Neural progenitor cell (in vitro differentiated cells): ENCODE measurements at regions not wholly inside any gene's neighbourhood (a gene's known extent, or its start where the extent isn't known, plus 50 kb on each side); places are given as distances from the start of the nearest gene placed in this dataset.
"Not testable (repeated sequence)": the region's sequence is repeated elsewhere in the genome, so short reads cannot be mapped to it uniquely, and the experiment has no call there.

ENCODE experiments used
- DNase-seq: peaks from one replicate; pipeline ENCODE4 v3.0.0-alpha.2; 2016; ENCODE audit warnings: low spot score
- H2AFZ ChIP-seq: fragments of 200-600 bp; sonication (generic); replicated peaks from 2 replicates; pipeline ENCODE4 v1.6.1; 2016; ENCODE audit warnings: antibody characterized with exemption
- H3F3A ChIP-seq: fragments of 200-600 bp; sonication (generic); 2 replicates; pipeline ENCODE4 v1.6.1; 2016; ENCODE audit warnings: antibody characterized with exemption, low read depth
- H3K27ac ChIP-seq: fragments of 200-600 bp; sonication (generic); 2 replicates; pipeline ENCODE4 v1.5.1; 2016; ENCODE audit warnings: mild to moderate bottlenecking
- H3K27me3 ChIP-seq: fragments of 200-600 bp; sonication (generic); 2 replicates; pipeline ENCODE4 v1.6.1; 2016; ENCODE audit warnings: mild to moderate bottlenecking, moderate library complexity
- H3K36me3 ChIP-seq: fragments of 200-600 bp; sonication (generic); 2 replicates; pipeline ENCODE4 v1.5.1; 2016
- H3K4me1 ChIP-seq: fragments of 200-600 bp; sonication (generic); 2 replicates; pipeline ENCODE4 v1.6.1; 2016; ENCODE audit warnings: mixed run types
- H3K4me2 ChIP-seq: fragments of 200-600 bp; sonication (generic); 2 replicates; pipeline ENCODE4 v1.6.1; 2016
- H3K4me3 ChIP-seq: fragments of 200-600 bp; sonication (generic); 2 replicates; pipeline ENCODE4 v1.5.1; 2016
- H3K79me2 ChIP-seq: fragments of 200-600 bp; sonication (generic); 2 replicates; pipeline ENCODE4 v1.6.1; 2016; ENCODE audit warnings: low read depth
- H3K9ac ChIP-seq: fragments of 200-600 bp; sonication (generic); 2 replicates; pipeline ENCODE4 v1.6.1; 2016
- H3K9me3 ChIP-seq: fragments of 200-600 bp; sonication (generic); 2 replicates; pipeline ENCODE4 v1.5.1; 2016; ENCODE audit warnings: low read depth
- H4K20me1 ChIP-seq: fragments of 200-600 bp; sonication (generic); 2 replicates; pipeline ENCODE4 v1.6.1; 2016; ENCODE audit warnings: low read depth
- H3K27ac Mint-ChIP-seq: 3 replicates; pipeline ENCODE4 v1.8.0; 2021; ENCODE audit warnings: mixed read lengths
- H3K27me3 Mint-ChIP-seq: 2 replicates; pipeline ENCODE4 v1.8.0; 2022; ENCODE audit warnings: low read depth, mild to moderate bottlenecking, inconsistent platforms, moderate library complexity, mixed read lengths; ENCODE audit not compliant: insufficient read depth
- H3K36me3 Mint-ChIP-seq: 3 replicates; pipeline ENCODE4 v1.8.0; 2021; ENCODE audit warnings: mixed read lengths
- H3K4me1 Mint-ChIP-seq: 3 replicates; pipeline ENCODE4 v1.8.0; 2021; ENCODE audit warnings: mixed read lengths
- H3K4me3 Mint-ChIP-seq: 3 replicates; pipeline ENCODE4 v1.8.0; 2021; ENCODE audit warnings: mild to moderate bottlenecking, moderate library complexity, mixed read lengths
- H3K9me3 Mint-ChIP-seq: 3 replicates; pipeline ENCODE4 v1.8.0; 2020; ENCODE audit warnings: mixed read lengths
- CTCF ChIP-seq: fragments of 200-600 bp; sonication (generic); IDR thresholded peaks from 2 replicates; pipeline ENCODE4 v1.5.1; 2017; ENCODE audit warnings: antibody characterized with exemption, mild to moderate bottlenecking
- EZH2 ChIP-seq: fragments of 200-600 bp; sonication (generic); IDR thresholded peaks from 2 replicates; pipeline ENCODE4 v1.6.1; 2017; ENCODE audit warnings: antibody characterized with exemption, mild to moderate bottlenecking, moderate library complexity
- EZH2phosphoT487 ChIP-seq: fragments of 200-600 bp; sonication (generic); IDR thresholded peaks from 2 replicates; pipeline ENCODE4 v1.6.1; 2017; ENCODE audit warnings: antibody characterized with exemption

DNA sequence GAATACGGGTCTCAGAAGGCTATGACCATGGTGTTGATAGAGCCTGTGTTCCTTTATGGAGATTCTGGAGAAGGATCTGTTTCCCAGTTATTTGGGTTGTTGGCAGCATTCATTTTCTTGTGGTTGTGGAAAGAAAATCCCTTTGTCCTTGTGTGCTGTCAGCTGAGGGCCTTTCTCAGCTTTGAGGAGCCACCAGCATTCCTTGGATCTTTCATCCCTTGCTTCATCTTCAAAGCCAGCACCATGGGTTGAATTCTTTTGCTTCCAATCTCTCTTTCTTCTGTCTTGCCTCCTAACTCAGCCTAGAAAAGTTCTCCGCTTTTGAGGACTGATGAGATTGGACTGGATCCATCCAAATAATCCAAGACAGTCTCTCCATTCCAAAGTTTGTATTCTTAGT lies 103.2 kb upstream of the MMADHC start:
- no peaks in the 10 kb centered on the region for H3K27me3 Mint-ChIP-seq

GRCh38 chr2:149687052-149687427 lies 99.5 kb upstream of the MMADHC start:
- no peak for DNase-seq
- Histone ChIP-seq H3K4me3 (no peak overlapping the region), H3K27me3 (no peaks in the 10 kb centered on the region), H3F3A (no peaks in the 10 kb centered on the region), H3K4me2 (no peak overlapping the region), H3K36me3 (no peaks in the 10 kb centered on the region), H4K20me1 (no peaks in the 10 kb centered on the region), H3K79me2 (no peaks in the 10 kb centered on the region), H3K4me1 (no peaks in the 10 kb centered on the region), H3K9me3 (no peaks in the 10 kb centered on the region), H3K9ac (no peak overlapping the region), H3K27ac (no peak overlapping the region), H2AFZ (peak overlapping the region; percentile 46)
- H3K27ac Mint-ChIP-seq, result no peak overlapping the region
- no peaks in the 10 kb centered on the region for H3K4me1 Mint-ChIP-seq
- no peaks in the 10 kb centered on the region for H3K36me3 Mint-ChIP-seq
- H3K9me3 Mint-ChIP-seq, result no peaks in the 10 kb centered on the region
- TF ChIP-seq EZH2, result no peak
- TF ChIP-seq EZH2phosphoT487, result no peak
- TF ChIP-seq CTCF, result no peak
- H3K27me3 Mint-ChIP-seq, result no peaks in the 10 kb centered on the region
- H3K4me3 Mint-ChIP-seq, result no peak overlapping the region

More for the DNA sequence above, 103.2 kb upstream of the MMADHC start:
- Histone ChIP-seq H3K27ac (no peak overlapping the region), H3K36me3 (no peaks in the 10 kb centered on the region), H3K79me2 (no peaks in the 10 kb centered on the region), H3K9ac (no peak overlapping the region), H3K4me2 (no peak overlapping the region), H3F3A (no peaks in the 10 kb centered on the region), H4K20me1 (no peaks in the 10 kb centered on the region), H3K9me3 (no peaks in the 10 kb centered on the region), H3K27me3 (no peaks in the 10 kb centered on the region), H2AFZ (no peak overlapping the region), H3K4me1 (no peaks in the 10 kb centered on the region), H3K4me3 (no peak overlapping the region)
- TF ChIP-seq CTCF (no peak), EZH2 (no peak), EZH2phosphoT487 (no peak)
- DNase-seq, result no peak
- no peaks in the 10 kb centered on the region for H3K9me3 Mint-ChIP-seq
- H3K4me1 Mint-ChIP-seq, result no peaks in the 10 kb centered on the region
- peaks cover 3% of the 10 kb centered on the region for H3K36me3 Mint-ChIP-seq
- H3K4me3 Mint-ChIP-seq, result no peak overlapping the region
- no peak overlapping the region for H3K27ac Mint-ChIP-seq

DNA sequence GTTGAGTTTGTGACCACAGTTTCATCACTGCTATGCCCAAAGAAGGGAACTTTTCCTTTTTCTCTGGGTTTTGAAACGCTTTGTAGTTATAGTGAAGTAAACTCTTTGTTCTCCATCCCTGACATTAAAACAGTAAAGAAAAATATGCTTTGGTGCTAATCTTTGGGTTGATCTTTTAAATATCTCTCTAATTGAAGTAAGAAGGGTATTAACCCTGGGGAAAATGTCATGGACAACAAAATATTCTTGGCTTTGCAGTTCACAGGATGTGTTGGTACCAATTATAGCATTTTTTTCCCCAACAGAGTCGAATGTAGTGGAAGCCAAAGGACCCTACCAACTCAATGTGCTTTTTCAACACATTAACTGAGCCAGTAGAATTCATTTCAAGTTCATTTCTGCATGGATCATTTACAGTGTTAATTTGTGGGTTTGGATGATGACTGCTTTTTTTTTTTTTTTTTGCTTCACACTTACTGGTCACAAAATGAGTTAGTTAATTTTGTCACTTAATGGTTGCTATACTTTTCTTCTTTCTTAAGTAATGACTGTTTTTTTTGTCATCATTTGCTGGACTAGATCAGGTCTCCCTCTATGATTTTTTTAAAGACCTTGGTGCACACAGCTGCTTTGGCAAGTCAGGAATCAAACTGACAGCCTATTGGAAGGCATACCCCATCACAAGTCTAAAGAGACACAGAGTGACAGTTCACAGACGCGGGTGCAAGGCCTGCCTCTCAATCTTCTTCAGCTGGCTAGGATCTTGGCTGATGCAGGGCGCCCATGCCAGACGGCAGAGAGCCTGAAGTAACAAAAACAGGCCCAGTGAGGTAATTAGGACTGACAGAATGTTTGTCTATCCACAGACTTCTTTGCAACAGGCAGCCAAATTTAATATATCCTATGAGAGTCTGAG lies 98.8 kb upstream of the MMADHC start:
- no peaks in the 10 kb centered on the region for H3K9me3 Mint-ChIP-seq
- Histone ChIP-seq H3K9me3 (no peaks in the 10 kb centered on the region), H3F3A (no peaks in the 10 kb centered on the region), H3K4me3 (no peak overlapping the region), H3K9ac (no peak overlapping the region), H4K20me1 (no peaks in the 10 kb centered on the region), H3K4me2 (no peak overlapping the region), H3K27me3 (no peaks in the 10 kb centered on the region), H3K36me3 (no peaks in the 10 kb centered on the region), H2AFZ (peak overlapping the region; percentile 46), H3K79me2 (no peaks in the 10 kb centered on the region), H3K27ac (no peak overlapping the region), H3K4me1 (no peaks in the 10 kb centered on the region)
- H3K36me3 Mint-ChIP-seq, result no peaks in the 10 kb centered on the region
- TF ChIP-seq EZH2phosphoT487 (no peak), CTCF (no peak), EZH2 (no peak)
- H3K27me3 Mint-ChIP-seq, result no peaks in the 10 kb centered on the region
- H3K27ac Mint-ChIP-seq, result peak overlapping the region; percentile 4
- H3K4me3 Mint-ChIP-seq, result no peak overlapping the region
- H3K4me1 Mint-ChIP-seq, result no peaks in the 10 kb centered on the region
- DNase-seq, result no peak

DNA sequence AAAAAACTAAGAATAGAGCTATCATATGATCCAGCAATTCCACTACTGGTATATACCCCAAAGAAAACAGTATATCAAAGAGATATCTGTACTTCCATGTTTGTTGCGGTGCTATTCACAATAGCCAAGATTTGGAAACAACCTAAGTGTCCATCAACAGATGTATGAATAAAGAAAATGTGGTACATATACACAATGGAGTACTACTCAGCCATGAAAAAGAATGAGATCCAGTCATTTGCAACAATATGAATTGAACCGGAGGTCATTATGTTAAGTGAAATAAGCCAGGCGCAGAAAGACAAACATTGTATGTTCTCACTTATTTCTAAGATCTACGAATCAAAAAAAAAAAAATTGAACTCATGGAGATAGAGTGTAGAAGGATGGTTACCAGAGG lies 97.8 kb upstream of the MMADHC start:
- H3K4me3 Mint-ChIP-seq, H3K4me1 Mint-ChIP-seq, H3K9me3 ChIP-seq: not testable (repeated sequence)

More for the DNA sequence above, 97.8 kb upstream of the MMADHC start:
- H3K4me2 ChIP-seq, H3K79me2 ChIP-seq, H3K27ac ChIP-seq, H3K27me3 Mint-ChIP-seq, H3K36me3 Mint-ChIP-seq, H3K4me3 ChIP-seq, H3K36me3 ChIP-seq, H2AFZ ChIP-seq, H3K27ac Mint-ChIP-seq, H4K20me1 ChIP-seq, H3K4me1 ChIP-seq, DNase-seq, H3K27me3 ChIP-seq, H3F3A ChIP-seq, H3K9me3 Mint-ChIP-seq, H3K9ac ChIP-seq: not testable (repeated sequence)
